ENCODE measurements at regions not wholly inside any gene's neighbourhood (a gene's known extent, or its start where the extent isn't known, plus 50 kb on each side); places are given as distances from the start of the nearest gene placed in this dataset.

- FAIRE-seq = no peak
- Histone ChIP-seq H3K4me3 (ENCODE audit: control insufficient read depth in 2 of 3, extremely low read depth in 1 of 3, insufficient read depth in 2 of 3, low read depth in 1 of 3, low read length in 3 of 3) (no peak overlapping the region), H4K20me1 (ENCODE audit: control insufficient read depth, extremely low read depth, insufficient read depth, low read length) (no peaks in the 10 kb centered on the region), H3K4me2 (ENCODE audit: control insufficient read depth, extremely low read depth, insufficient read depth, low read depth, low read length) (no peak overlapping the region), H3K36me3 (ENCODE audit: control insufficient read depth in 2 of 2, extremely low read depth in 1 of 2, insufficient read depth in 2 of 2, low read length in 2 of 2) (no peaks in the 10 kb centered on the region), H3K9me3 (ENCODE audit: control insufficient read depth, low read depth, low read length) (no peaks in the 10 kb centered on the region), H3K79me2 (ENCODE audit: control insufficient read depth, insufficient read depth, low read length) (no peaks in the 10 kb centered on the region), H3K27ac (ENCODE audit: control insufficient read depth, insufficient read depth, low read length) (no peak overlapping the region), H3K9ac (ENCODE audit: control insufficient read depth, extremely low read depth, insufficient read depth, low read length) (no peak overlapping the region), H2AFZ (ENCODE audit: control insufficient read depth, low read length) (no peak overlapping the region), H3K9me1 (ENCODE audit: control insufficient read depth, extremely low read depth, insufficient read depth, low read length) (no peaks in the 10 kb centered on the region), H3K27me3 (ENCODE audit: control insufficient read depth, extremely low read depth, insufficient read depth, low read length) (peaks cover 43% of the 10 kb centered on the region), H3K4me1 (ENCODE audit: control insufficient read depth, extremely low read depth, insufficient read depth, low read length) (no peaks in the 10 kb centered on the region)
- DNase-seq (ENCODE audit: low read depth, low spot score) = no peak
- TF ChIP-seq CTCF (optimal IDR thresholded peaks at IDR 0.05 in 1 of 3, IDR thresholded peaks at IDR 0.05 in 1 of 3, conservative IDR thresholded peaks at IDR 0.05 in 1 of 3; ENCODE audit: extremely low read depth in 1 of 3, insufficient read depth in 2 of 3, low read length in 3 of 3) = no peak
- no peak for TF ChIP-seq EZH2 (IDR thresholded peaks at IDR 0.05; ENCODE audit: low read length)
- dilution Hi-C loops (cut with MboI; ENCODE audit: extremely low pct_ligation_motif_present, low sequenced_read_pairs) = loop anchor here (5.0 to 25.0 kb wide), 2 partner anchors 68 to 212 kb away; no protein-coding TSS in a partner anchor
Measured at GRCh38 chr5:133799571-133800237, 168.7 kb downstream of the C5orf15 start.

GRCh38 chr5:133797167-133797566, 171.3 kb downstream of the C5orf15 start:
- FAIRE-seq = no peak
- no peak overlapping the region for H3K4me2 ChIP-seq (ENCODE audit: control insufficient read depth, extremely low read depth, insufficient read depth, low read depth, low read length)
- H4K20me1 ChIP-seq (ENCODE audit: control insufficient read depth, extremely low read depth, insufficient read depth, low read length) = no peaks in the 10 kb centered on the region
- no peaks in the 10 kb centered on the region for H3K4me1 ChIP-seq (ENCODE audit: control insufficient read depth, extremely low read depth, insufficient read depth, low read length)
- no peak overlapping the region for H3K9ac ChIP-seq (ENCODE audit: control insufficient read depth, extremely low read depth, insufficient read depth, low read length)
- H3K27me3 ChIP-seq (ENCODE audit: control insufficient read depth, extremely low read depth, insufficient read depth, low read length) = peaks cover 55% of the 10 kb centered on the region
- TF ChIP-seq EZH2 (IDR thresholded peaks at IDR 0.05; ENCODE audit: low read length) (no peak), CTCF (optimal IDR thresholded peaks at IDR 0.05 in 1 of 3, IDR thresholded peaks at IDR 0.05 in 1 of 3, conservative IDR thresholded peaks at IDR 0.05 in 1 of 3; ENCODE audit: extremely low read depth in 1 of 3, insufficient read depth in 2 of 3, low read length in 3 of 3) (no peak)
- H3K27ac ChIP-seq (ENCODE audit: control insufficient read depth, insufficient read depth, low read length) = no peak overlapping the region
- dilution Hi-C loops (cut with MboI; ENCODE audit: extremely low pct_ligation_motif_present, low sequenced_read_pairs) = loop anchor here (25.0 kb wide), 1 partner anchor 210 kb away; no protein-coding TSS in a partner anchor
- DNase-seq (ENCODE audit: low read depth, low spot score) = no peak
- no peak overlapping the region for H3K4me3 ChIP-seq (ENCODE audit: control insufficient read depth in 2 of 3, extremely low read depth in 1 of 3, insufficient read depth in 2 of 3, low read depth in 1 of 3, low read length in 3 of 3)
- no peaks in the 10 kb centered on the region for H3K9me3 ChIP-seq (ENCODE audit: control insufficient read depth, low read depth, low read length)
- no peak overlapping the region for H2AFZ ChIP-seq (ENCODE audit: control insufficient read depth, low read length)
- no peaks in the 10 kb centered on the region for H3K9me1 ChIP-seq (ENCODE audit: control insufficient read depth, extremely low read depth, insufficient read depth, low read length)
- no peaks in the 10 kb centered on the region for H3K36me3 ChIP-seq (ENCODE audit: control insufficient read depth in 2 of 2, extremely low read depth in 1 of 2, insufficient read depth in 2 of 2, low read length in 2 of 2)
- H3K79me2 ChIP-seq (ENCODE audit: control insufficient read depth, insufficient read depth, low read length) = no peaks in the 10 kb centered on the region
